ENCODE measurements at regions not wholly inside any gene's neighbourhood (a gene's known extent, or its start where the extent isn't known, plus 50 kb on each side); places are given as distances from the start of the nearest gene placed in this dataset.

DNA sequence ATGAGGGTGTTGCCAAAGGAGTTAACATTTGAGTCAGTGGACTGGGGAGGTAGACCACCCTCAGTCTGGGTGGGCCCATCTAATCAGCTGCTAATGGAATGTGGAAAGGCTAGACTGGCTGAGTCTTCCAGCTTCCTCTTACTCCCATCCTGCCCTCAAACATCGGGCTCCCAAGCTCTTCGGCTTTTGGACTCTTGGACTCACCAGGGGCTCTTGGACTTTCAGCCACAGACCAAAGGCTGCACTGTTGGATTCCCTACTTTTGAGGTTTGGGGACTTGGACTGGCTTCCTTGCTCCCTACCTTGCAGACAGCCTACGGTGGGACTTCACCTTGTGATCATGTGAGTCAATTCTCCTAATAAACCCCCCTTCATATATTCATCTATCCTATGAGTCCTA, 276.6 kb upstream of the DIO3 start:
- no peak for DNase-seq
- intact Hi-C loops (cut with DNase I), result no loop called here
- H3K4me3 ChIP-seq, result no peak overlapping the region
- H3K36me3 ChIP-seq, result no peaks in the 10 kb centered on the region
- H3K27me3 ChIP-seq, result peaks cover 0 to 11% of the 10 kb centered on the region in 2 donors
- TF ChIP-seq, protein P1, sequence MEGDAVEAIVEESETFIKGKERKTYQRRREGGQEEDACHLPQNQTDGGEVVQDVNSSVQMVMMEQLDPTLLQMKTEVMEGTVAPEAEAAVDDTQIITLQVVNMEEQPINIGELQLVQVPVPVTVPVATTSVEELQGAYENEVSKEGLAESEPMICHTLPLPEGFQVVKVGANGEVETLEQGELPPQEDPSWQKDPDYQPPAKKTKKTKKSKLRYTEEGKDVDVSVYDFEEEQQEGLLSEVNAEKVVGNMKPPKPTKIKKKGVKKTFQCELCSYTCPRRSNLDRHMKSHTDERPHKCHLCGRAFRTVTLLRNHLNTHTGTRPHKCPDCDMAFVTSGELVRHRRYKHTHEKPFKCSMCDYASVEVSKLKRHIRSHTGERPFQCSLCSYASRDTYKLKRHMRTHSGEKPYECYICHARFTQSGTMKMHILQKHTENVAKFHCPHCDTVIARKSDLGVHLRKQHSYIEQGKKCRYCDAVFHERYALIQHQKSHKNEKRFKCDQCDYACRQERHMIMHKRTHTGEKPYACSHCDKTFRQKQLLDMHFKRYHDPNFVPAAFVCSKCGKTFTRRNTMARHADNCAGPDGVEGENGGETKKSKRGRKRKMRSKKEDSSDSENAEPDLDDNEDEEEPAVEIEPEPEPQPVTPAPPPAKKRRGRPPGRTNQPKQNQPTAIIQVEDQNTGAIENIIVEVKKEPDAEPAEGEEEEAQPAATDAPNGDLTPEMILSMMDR (IDR thresholded peaks at IDR 0.05), result no peak
- H3K9me3 ChIP-seq, result no peaks in the 10 kb centered on the region
- no peaks in the 10 kb centered on the region for H3K4me1 ChIP-seq
- no peak for ATAC-seq
- H3K27ac ChIP-seq, result no peak overlapping the region

DNA sequence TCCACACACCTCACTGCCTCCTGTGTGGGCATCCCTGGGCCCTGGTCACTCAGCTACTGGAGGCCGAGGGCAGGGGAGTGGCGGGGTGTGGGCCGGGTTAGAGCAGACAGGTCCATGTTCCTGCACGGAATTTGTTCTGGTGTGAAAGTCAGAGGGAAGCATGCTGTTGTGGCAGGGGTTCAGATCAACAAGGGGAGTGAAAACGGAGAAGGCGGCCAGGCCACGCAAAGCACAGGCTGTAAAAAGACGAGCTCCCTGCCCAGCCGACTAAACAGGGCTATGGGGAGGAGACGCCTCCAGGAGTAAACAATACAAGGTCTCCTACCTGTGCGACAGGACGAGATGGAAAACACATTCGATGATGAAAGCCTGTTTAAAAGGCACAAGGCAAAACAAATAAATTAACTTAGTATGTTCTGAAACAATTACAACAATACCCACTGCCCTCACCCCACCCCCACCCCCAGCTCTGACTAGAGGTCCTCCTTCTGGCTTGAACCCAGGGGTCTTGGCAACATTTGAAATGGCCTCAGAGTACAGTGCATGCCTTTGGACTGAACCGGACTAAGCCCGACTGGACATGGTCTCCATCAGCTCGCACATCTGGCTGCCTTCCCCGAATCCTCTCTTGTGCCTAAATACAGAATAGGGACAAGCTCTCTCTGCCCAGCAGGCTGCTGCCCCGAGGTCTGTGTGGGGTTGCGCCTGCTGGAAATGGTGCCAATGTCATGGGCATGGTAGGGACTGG, 274.9 kb upstream of the DIO3 start:
- no peak for DNase-seq
- no peaks in the 10 kb centered on the region for H3K4me1 ChIP-seq
- H3K9me3 ChIP-seq, result no peaks in the 10 kb centered on the region
- no peak for ATAC-seq
- H3K27ac ChIP-seq, result no peak overlapping the region
- intact Hi-C loops (cut with DNase I), result no loop called here
- H3K36me3 ChIP-seq, result no peaks in the 10 kb centered on the region
- H3K4me3 ChIP-seq, result no peak overlapping the region
- H3K27me3 ChIP-seq, result peaks cover 0 to 11% of the 10 kb centered on the region in 2 donors
- TF ChIP-seq, protein P1 (IDR thresholded peaks at IDR 0.05), result no peak

GRCh38 chr14:101288436-101289229, 272.7 kb upstream of the DIO3 start:
- peaks cover 0 to 11% of the 10 kb centered on the region in 2 donors for H3K27me3 ChIP-seq
- H3K9me3 ChIP-seq, result no peaks in the 10 kb centered on the region
- peak in 2 of 4 donors; percentile 24 to 45 for DNase-seq
- no peak for ATAC-seq
- no peak overlapping the region for H3K4me3 ChIP-seq
- TF ChIP-seq, protein P1 (IDR thresholded peaks at IDR 0.05), result no peak
- H3K36me3 ChIP-seq, result no peaks in the 10 kb centered on the region
- H3K27ac ChIP-seq, result no peak overlapping the region
- H3K4me1 ChIP-seq, result no peaks in the 10 kb centered on the region
- intact Hi-C loops (cut with DNase I), result no loop called here

DNA sequence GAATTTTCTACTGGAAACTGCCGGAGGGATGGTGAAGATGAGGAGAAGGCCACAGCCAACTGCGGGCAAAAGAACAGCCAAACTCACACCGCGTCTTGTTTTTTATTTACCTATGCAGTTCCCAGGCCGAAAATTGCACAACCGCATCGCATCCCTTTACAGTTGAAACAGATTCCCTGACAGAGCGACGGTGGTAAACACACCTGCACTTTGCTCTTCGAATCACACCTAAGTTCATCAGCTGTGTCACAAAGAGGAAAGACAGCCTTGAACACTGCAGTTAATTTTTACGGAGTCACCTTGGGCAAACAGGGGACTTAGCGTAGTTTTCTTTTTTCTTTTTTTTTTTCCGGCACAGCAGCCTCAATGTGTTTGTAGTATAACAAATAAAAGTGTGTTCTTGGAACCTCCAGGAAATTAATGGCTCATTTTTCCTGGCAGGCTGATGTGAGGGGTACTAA, 272.0 kb upstream of the DIO3 start:
- H3K27ac ChIP-seq, result no peak overlapping the region
- no peak overlapping the region for H3K4me3 ChIP-seq
- peaks cover 0 to 11% of the 10 kb centered on the region in 2 donors for H3K27me3 ChIP-seq
- DNase-seq (no peak), ATAC-seq (no peak)
- H3K4me1 ChIP-seq, result no peaks in the 10 kb centered on the region
- intact Hi-C loops (cut with DNase I), result no loop called here
- TF ChIP-seq, protein P1 (IDR thresholded peaks at IDR 0.05), result no peak
- no peaks in the 10 kb centered on the region for H3K36me3 ChIP-seq
- H3K9me3 ChIP-seq, result no peaks in the 10 kb centered on the region

DNA sequence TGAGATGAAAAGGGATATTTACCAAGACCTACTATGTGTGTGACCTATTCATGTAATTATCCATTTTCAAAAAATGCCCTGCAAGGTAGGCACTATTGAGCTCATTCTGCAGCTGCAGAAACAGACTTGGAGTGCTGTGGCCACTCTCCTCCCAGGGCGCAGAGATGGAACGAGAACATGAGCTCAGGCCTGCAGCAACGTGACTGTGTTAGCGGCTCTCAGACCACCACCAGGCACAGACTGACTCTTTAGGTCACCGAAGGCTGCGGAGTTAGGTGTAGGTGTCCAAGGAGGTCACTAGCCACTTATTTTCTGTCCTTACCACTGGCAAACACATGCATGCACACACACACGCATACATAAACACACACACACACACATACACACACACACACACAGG, 271.4 kb upstream of the DIO3 start:
- Histone ChIP-seq H3K27ac (no peak overlapping the region), H3K9me3 (no peaks in the 10 kb centered on the region), H3K4me3 (no peak overlapping the region), H3K4me1 (no peaks in the 10 kb centered on the region), H3K27me3 (peaks cover 0 to 11% of the 10 kb centered on the region in 2 donors), H3K36me3 (no peaks in the 10 kb centered on the region)
- intact Hi-C loops (cut with DNase I), result no loop called here
- ATAC-seq (no peak), DNase-seq (no peak)
- TF ChIP-seq, protein P1 (IDR thresholded peaks at IDR 0.05), result no peak

Data from left lung (tissue), 4 donors.